HG03135 (cell line): ENCODE measurements at regions not wholly inside any gene's neighbourhood (a gene's known extent, or its start where the extent isn't known, plus 50 kb on each side); places are given as distances from the start of the nearest gene placed in this dataset.
"Not testable (repeated sequence)": the region's sequence is repeated elsewhere in the genome, so short reads cannot be mapped to it uniquely, and the experiment has no call there.

Source experiments
- ATAC-seq: cut with Tn5 transposase; IDR thresholded peaks from one replicate; pipeline ENCODE4 v1.9.1; 2021; ENCODE audit warnings: mild to moderate bottlenecking, moderate library complexity; ENCODE audit not compliant: unreplicated experiment

GRCh38 chr7:106583706-106584690 lies 77.0 kb downstream of the CCDC71L start:
- no peak for ATAC-seq

- no peak for ATAC-seq
Observed at GRCh38 chr7:106583100-106583499, 77.9 kb downstream of the CCDC71L start.

- no peak for ATAC-seq
Observed at GRCh38 chr7:106582365-106582764, 78.6 kb downstream of the CCDC71L start.

- ATAC-seq: not testable (repeated sequence)
Observed at GRCh38 chr7:106579086-106579485, 81.9 kb downstream of the CCDC71L start.

- ATAC-seq: no peak
Observed at GRCh38 chr7:106575138-106575823, 85.7 kb downstream of the CCDC71L start.

GRCh38 chr7:106573738-106574137 lies 87.2 kb downstream of the CCDC71L start:
- ATAC-seq: no peak

GRCh38 chr7:106573125-106573663 lies 87.8 kb downstream of the CCDC71L start:
- no peak for ATAC-seq

GRCh38 chr7:106572394-106573124 lies 88.4 kb downstream of the CCDC71L start:
- no peak for ATAC-seq

GRCh38 chr7:106571563-106571962 lies 89.4 kb downstream of the CCDC71L start:
- no peak for ATAC-seq

GRCh38 chr7:106570948-106571418 lies 90.0 kb downstream of the CCDC71L start:
- no peak for ATAC-seq

GRCh38 chr7:106570146-106570545 lies 90.8 kb downstream of the CCDC71L start:
- no peak for ATAC-seq

GRCh38 chr7:106569500-106569929 lies 91.4 kb downstream of the CCDC71L start:
- ATAC-seq: no peak

- no peak for ATAC-seq
Observed at GRCh38 chr7:106568680-106569499, 92.1 kb downstream of the CCDC71L start.

GRCh38 chr7:106568002-106568679 lies 92.8 kb downstream of the CCDC71L start:
- no peak for ATAC-seq

- ATAC-seq: not testable (repeated sequence)
Observed at GRCh38 chr7:106567204-106568001, 93.6 kb downstream of the CCDC71L start.

GRCh38 chr7:106566672-106567071 lies 94.3 kb downstream of the CCDC71L start:
- no peak for ATAC-seq

GRCh38 chr7:106566196-106566595 lies 94.8 kb downstream of the CCDC71L start:
- ATAC-seq: no peak

GRCh38 chr7:106565428-106565827 lies 95.5 kb downstream of the CCDC71L start:
- ATAC-seq: no peak
